Osteoblast (primary cell): ENCODE measurements at regions not wholly inside any gene's neighbourhood (a gene's known extent, or its start where the extent isn't known, plus 50 kb on each side); places are given as distances from the start of the nearest gene placed in this dataset.

Experiments
- DNase-seq: peaks from one replicate; pipeline ENCODE4 v3.0.0; 2011; ENCODE audit warnings: low spot score, mixed read lengths; ENCODE audit not compliant: insufficient read length; ENCODE audit errors: missing footprints
- H2AFZ ChIP-seq: 2 replicates; pipeline ENCODE4 v1.6.0; 2011; ENCODE audit warnings: mild to moderate bottlenecking, low read length
- H3K27ac ChIP-seq: 2 replicates; pipeline ENCODE4 v1.5.1; 2011; ENCODE audit warnings: mild to moderate bottlenecking, low read depth, low read length, moderate library complexity
- H3K27me3 ChIP-seq: 2 replicates; pipeline ENCODE4 v1.6.0; 2012; ENCODE audit warnings: mild to moderate bottlenecking, control low read depth, inconsistent platforms, low read length, moderate library complexity; ENCODE audit not compliant: insufficient read depth
- H3K36me3 ChIP-seq: 2 replicates; pipeline ENCODE4 v1.5.1; 2011; ENCODE audit warnings: mild to moderate bottlenecking, low read length, control low read depth, moderate library complexity; ENCODE audit not compliant: insufficient read depth
- H3K4me1 ChIP-seq: 2 replicates; pipeline ENCODE4 v1.5.1; 2011; ENCODE audit warnings: mild to moderate bottlenecking, low read length, control low read depth, moderate library complexity; ENCODE audit not compliant: insufficient read depth
- H3K4me2 ChIP-seq: 2 replicates; pipeline ENCODE4 v1.6.0; 2011; ENCODE audit warnings: mild to moderate bottlenecking, low read length; ENCODE audit not compliant: insufficient read depth
- H3K4me3 ChIP-seq: fragments of 200-600 bp; sonication (generic); 3 replicates; pipeline ENCODE4 v1.5.1; 2012; ENCODE audit warnings: mild to moderate bottlenecking, low read length, inconsistent platforms; ENCODE audit not compliant: insufficient read depth
- H3K79me2 ChIP-seq: 2 replicates; pipeline ENCODE4 v1.6.0; 2012; ENCODE audit warnings: mild to moderate bottlenecking, low read length, control low read depth, inconsistent platforms; ENCODE audit not compliant: insufficient read depth
- H3K9me3 ChIP-seq: 2 replicates; pipeline ENCODE4 v1.5.1; 2011; ENCODE audit warnings: low read depth, low read length, control low read depth
- H4K20me1 ChIP-seq: 2 replicates; pipeline ENCODE4 v1.6.0; 2012; ENCODE audit warnings: mild to moderate bottlenecking, low read length, control low read depth; ENCODE audit not compliant: insufficient read depth
- CTCF ChIP-seq: IDR thresholded peaks from 2 replicates; pipeline ENCODE4 v1.5.1; 2011; ENCODE audit warnings: mild to moderate bottlenecking, low read depth, low read length, moderate library complexity; ENCODE audit errors: extremely low read depth

- TF ChIP-seq CTCF, result no peak
- Histone ChIP-seq H3K27me3 (no peaks in the 10 kb centered on the region), H2AFZ (no peak overlapping the region), H3K27ac (no peak overlapping the region), H3K4me2 (no peak overlapping the region), H3K4me3 (no peak overlapping the region), H3K9me3 (no peaks in the 10 kb centered on the region), H3K79me2 (no peaks in the 10 kb centered on the region), H3K4me1 (no peaks in the 10 kb centered on the region), H3K36me3 (no peaks in the 10 kb centered on the region), H4K20me1 (no peaks in the 10 kb centered on the region)
- DNase-seq, result no peak
Measured at GRCh38 chr11:23494981-23495380, 634.7 kb upstream of the CCDC179 start.

GRCh38 chr11:23496340-23496739 lies 636.1 kb upstream of the CCDC179 start:
- Histone ChIP-seq H3K4me1 (no peaks in the 10 kb centered on the region), H3K4me2 (no peak overlapping the region), H3K9me3 (no peaks in the 10 kb centered on the region), H3K79me2 (no peaks in the 10 kb centered on the region), H3K27me3 (no peaks in the 10 kb centered on the region), H4K20me1 (no peaks in the 10 kb centered on the region), H2AFZ (no peak overlapping the region), H3K4me3 (no peak overlapping the region), H3K27ac (no peak overlapping the region), H3K36me3 (no peaks in the 10 kb centered on the region)
- no peak for TF ChIP-seq CTCF
- no peak for DNase-seq

- H4K20me1 ChIP-seq, result no peaks in the 10 kb centered on the region
- TF ChIP-seq CTCF, result no peak
Measured at GRCh38 chr11:23497040-23497439, 636.8 kb upstream of the CCDC179 start.

GRCh38 chr11:23502389-23502788 lies 642.1 kb upstream of the CCDC179 start:
- Histone ChIP-seq H4K20me1 (no peaks in the 10 kb centered on the region), H3K27ac (no peak overlapping the region), H3K79me2 (no peaks in the 10 kb centered on the region), H3K4me3 (no peak overlapping the region), H3K9me3 (no peaks in the 10 kb centered on the region), H3K4me1 (no peaks in the 10 kb centered on the region), H3K4me2 (no peak overlapping the region), H2AFZ (no peak overlapping the region), H3K36me3 (no peaks in the 10 kb centered on the region), H3K27me3 (no peaks in the 10 kb centered on the region)
- TF ChIP-seq CTCF, result no peak
- no peak for DNase-seq

More at GRCh38 chr11:23497040-23497439, 636.8 kb upstream of the CCDC179 start:
- Histone ChIP-seq H3K4me1 (no peaks in the 10 kb centered on the region), H3K79me2 (no peaks in the 10 kb centered on the region), H3K9me3 (no peaks in the 10 kb centered on the region), H3K27ac (no peak overlapping the region), H3K4me2 (no peak overlapping the region), H3K36me3 (no peaks in the 10 kb centered on the region), H3K4me3 (no peak overlapping the region), H3K27me3 (no peaks in the 10 kb centered on the region), H2AFZ (no peak overlapping the region)
- no peak for DNase-seq
